ENCODE measurements at regions not wholly inside any gene's neighbourhood (a gene's known extent, or its start where the extent isn't known, plus 50 kb on each side); places are given as distances from the start of the nearest gene placed in this dataset.

- no peak for DNase-seq (ENCODE audit: low spot score)
- ATAC-seq = no peak
Observed at GRCh38 chr15:88322461-88322860, 65.9 kb upstream of the NTRK3 start.

- no peak for ATAC-seq
- DNase-seq (ENCODE audit: low spot score) = no peak
Observed at GRCh38 chr15:88321271-88321670, 64.7 kb upstream of the NTRK3 start.

GRCh38 chr15:88316586-88316985 is 60.0 kb upstream of the NTRK3 start:
- ATAC-seq (no peak), DNase-seq (ENCODE audit: low spot score) (no peak)

GRCh38 chr15:88315221-88315878 is 58.8 kb upstream of the NTRK3 start:
- no peak for DNase-seq (ENCODE audit: low spot score)

GRCh38 chr15:88312941-88313579 is 56.5 kb upstream of the NTRK3 start:
- DNase-seq (ENCODE audit: low spot score) = no peak
- ATAC-seq = no peak

More at GRCh38 chr15:88315221-88315878, 58.8 kb upstream of the NTRK3 start:
- no peak for ATAC-seq

- ATAC-seq (no peak), DNase-seq (ENCODE audit: low spot score) (no peak)
Observed at GRCh38 chr15:88309363-88309762, 52.8 kb upstream of the NTRK3 start.

GRCh38 chr15:88307344-88307743 is 50.8 kb upstream of the NTRK3 start:
- ATAC-seq (no peak), DNase-seq (ENCODE audit: low spot score) (no peak)
